CD4-positive, alpha-beta T cell treated with Interleukin-17A for 4 hours (primary cell): ENCODE measurements at regions not wholly inside any gene's neighbourhood (a gene's known extent, or its start where the extent isn't known, plus 50 kb on each side); places are given as distances from the start of the nearest gene placed in this dataset.
A peak's percentile ranks its signal among the peaks of the same experiment; 100 is the strongest.
"Not testable (repeated sequence)": the region's sequence is repeated elsewhere in the genome, so short reads cannot be mapped to it uniquely, and the experiment has no call there.

Experiments used
- DNase-seq: peaks from one replicate; pipeline ENCODE4 v3.0.0-alpha.2; 2020; ENCODE audit warnings: mixed read lengths

GRCh38 chr15:98529205-98530145 lies 118.9 kb upstream of the IGF1R start:
- no peak for DNase-seq

GRCh38 chr15:98530570-98530969 lies 117.8 kb upstream of the IGF1R start:
- no peak for DNase-seq

- no peak for DNase-seq
Observed at GRCh38 chr15:98532063-98532462, 116.3 kb upstream of the IGF1R start.

GRCh38 chr15:98536976-98537375 lies 111.4 kb upstream of the IGF1R start:
- DNase-seq: no peak

GRCh38 chr15:98537516-98538060 lies 110.8 kb upstream of the IGF1R start:
- no peak for DNase-seq

GRCh38 chr15:98541519-98541918 lies 106.8 kb upstream of the IGF1R start:
- DNase-seq: no peak

GRCh38 chr15:98543237-98543636 lies 105.1 kb upstream of the IGF1R start:
- DNase-seq: no peak

GRCh38 chr15:98546329-98546728 lies 102.0 kb upstream of the IGF1R start:
- no peak for DNase-seq

GRCh38 chr15:98547275-98547674 lies 101.1 kb upstream of the IGF1R start:
- DNase-seq: no peak

- DNase-seq: peak; percentile 9
Observed at GRCh38 chr15:98547741-98548138, 100.6 kb upstream of the IGF1R start.

- peak; percentile 50 for DNase-seq
Observed at GRCh38 chr15:98548139-98548971, 100.0 kb upstream of the IGF1R start.

- DNase-seq: no peak
Observed at GRCh38 chr15:98549003-98549402, 99.3 kb upstream of the IGF1R start.

- DNase-seq: no peak
Observed at GRCh38 chr15:98549741-98550140, 98.6 kb upstream of the IGF1R start.

- not testable (repeated sequence) for DNase-seq
Observed at GRCh38 chr15:98550363-98550762, 98.0 kb upstream of the IGF1R start.

- DNase-seq: no peak
Observed at GRCh38 chr15:98551936-98552562, 96.3 kb upstream of the IGF1R start.

- DNase-seq: no peak
Observed at GRCh38 chr15:98554272-98555172, 93.8 kb upstream of the IGF1R start.

GRCh38 chr15:98555173-98555515 lies 93.2 kb upstream of the IGF1R start:
- DNase-seq: no peak

- DNase-seq: no peak
Observed at GRCh38 chr15:98556321-98556720, 92.0 kb upstream of the IGF1R start.

GRCh38 chr15:98560338-98560737 lies 88.0 kb upstream of the IGF1R start:
- DNase-seq: no peak

- no peak for DNase-seq
Observed at GRCh38 chr15:98561169-98561941, 87.0 kb upstream of the IGF1R start.

GRCh38 chr15:98562331-98562937 lies 85.9 kb upstream of the IGF1R start:
- no peak for DNase-seq
